Inferior parietal cortex (tissue), 1 donor: ENCODE measurements at regions not wholly inside any gene's neighbourhood (a gene's known extent, or its start where the extent isn't known, plus 50 kb on each side); places are given as distances from the start of the nearest gene placed in this dataset.
A peak's percentile ranks its signal among the peaks of the same experiment; 100 is the strongest.
"Not testable (repeated sequence)": the region's sequence is repeated elsewhere in the genome, so short reads cannot be mapped to it uniquely, and the experiment has no call there.

Experiments
- DNase-seq: peaks from one replicate; pipeline ENCODE4 v3.0.0-alpha.2; 2016; ENCODE audit errors: extremely low spot score

GRCh38 chr2:76697439-76697838, 824.7 kb downstream of the LRRTM4 start:
- DNase-seq, result not testable (repeated sequence)

GRCh38 chr2:76692908-76693307, 829.3 kb downstream of the LRRTM4 start:
- no peak for DNase-seq

DNA sequence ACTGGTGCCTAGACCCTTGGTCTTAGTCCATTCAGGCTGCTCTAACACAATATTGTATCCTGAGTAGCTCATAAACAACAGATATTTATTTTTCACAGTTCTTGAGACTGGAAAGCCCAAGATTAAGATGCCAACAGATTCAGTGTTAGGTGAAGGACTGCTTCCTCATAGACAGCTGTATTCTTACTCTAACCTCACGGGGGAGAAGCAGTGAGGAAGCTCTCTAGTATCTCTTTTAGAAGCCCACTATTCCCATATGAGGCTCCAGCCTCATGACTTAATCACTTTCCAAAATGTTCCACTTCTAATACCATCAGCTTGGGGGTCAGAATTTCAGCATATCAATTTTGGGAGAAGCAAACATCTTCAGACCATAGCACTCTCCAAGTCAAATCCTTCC, 833.4 kb downstream of the LRRTM4 start:
- no peak for DNase-seq

- DNase-seq, result no peak
Observed at GRCh38 chr2:76687923-76688322, 834.3 kb downstream of the LRRTM4 start.

- DNase-seq, result no peak
Observed at GRCh38 chr2:76684756-76685155, 837.4 kb downstream of the LRRTM4 start.

GRCh38 chr2:76679025-76679396, 843.2 kb downstream of the LRRTM4 start:
- DNase-seq, result no peak

GRCh38 chr2:76678383-76679024, 843.7 kb downstream of the LRRTM4 start:
- DNase-seq, result peak; percentile 64

GRCh38 chr2:76675212-76675611, 847.0 kb downstream of the LRRTM4 start:
- peak; percentile 51 for DNase-seq

- no peak for DNase-seq
Observed at GRCh38 chr2:76672798-76673197, 849.4 kb downstream of the LRRTM4 start.

DNA sequence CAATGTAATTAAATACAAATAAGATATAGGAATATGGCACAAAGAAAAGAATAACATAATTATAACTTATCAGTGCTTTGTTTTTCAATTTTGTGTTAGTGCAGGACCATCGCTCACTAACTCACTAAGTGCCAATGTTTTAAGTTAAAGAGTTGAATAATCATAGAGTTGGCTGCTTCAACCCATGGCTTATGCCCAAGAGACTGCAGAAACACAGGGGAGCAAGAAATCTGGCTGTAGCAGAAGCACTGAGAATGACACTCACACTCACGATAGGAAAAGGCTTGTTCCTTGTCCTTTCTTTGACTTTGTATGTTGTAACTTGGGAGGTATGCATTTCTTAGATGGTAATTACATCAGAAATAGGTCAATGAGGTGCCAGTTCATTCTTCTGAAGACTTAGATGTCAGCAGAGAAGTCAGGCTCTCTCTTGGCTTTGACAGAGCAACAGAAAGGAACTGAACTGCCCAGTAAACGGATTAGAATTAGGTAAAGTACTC, 852.2 kb downstream of the LRRTM4 start:
- no peak for DNase-seq

GRCh38 chr2:76668279-76668678, 853.9 kb downstream of the LRRTM4 start:
- DNase-seq, result no peak

DNA sequence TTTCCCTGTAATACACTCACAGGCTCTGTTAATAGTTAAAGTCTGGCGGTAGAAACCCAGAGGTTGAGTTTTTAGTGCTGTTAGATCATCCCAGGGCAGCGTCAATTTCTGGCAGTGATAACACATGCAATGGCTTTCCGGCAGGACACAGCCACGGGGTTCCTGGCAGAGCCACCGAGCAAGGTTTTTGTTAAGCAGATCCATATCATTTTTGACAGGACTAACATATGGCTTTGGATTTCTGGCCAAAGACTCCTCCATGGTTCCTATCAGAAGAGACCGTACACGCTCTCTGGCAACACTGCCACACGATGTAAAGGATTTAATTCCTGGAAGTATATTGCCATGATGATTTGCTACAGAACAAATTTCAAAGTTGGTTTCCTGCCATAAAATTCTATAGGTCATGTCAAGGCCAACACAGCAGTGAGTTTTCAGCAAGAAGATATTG, 854.3 kb downstream of the LRRTM4 start:
- no peak for DNase-seq

- no peak for DNase-seq
Observed at GRCh38 chr2:76642129-76642528, 880.0 kb downstream of the LRRTM4 start.

DNA sequence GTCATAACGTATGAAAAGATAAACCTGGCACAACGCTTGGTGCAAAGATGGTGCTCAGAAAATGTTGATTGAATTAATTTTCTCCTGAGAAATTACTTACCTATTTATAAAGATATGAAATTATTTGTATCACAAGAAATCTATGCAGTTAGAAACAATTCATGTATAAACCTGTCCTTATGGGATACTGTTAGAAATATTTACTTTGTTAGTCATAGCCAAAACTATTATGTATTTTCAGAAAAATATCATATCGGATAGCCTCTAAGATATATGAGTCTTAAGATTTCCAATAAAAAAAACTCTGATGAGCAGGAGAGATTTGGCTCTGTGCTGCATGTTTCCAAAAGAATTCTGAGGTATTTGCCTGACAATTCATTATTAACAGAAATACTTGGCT, 880.7 kb downstream of the LRRTM4 start:
- DNase-seq, result no peak

DNA sequence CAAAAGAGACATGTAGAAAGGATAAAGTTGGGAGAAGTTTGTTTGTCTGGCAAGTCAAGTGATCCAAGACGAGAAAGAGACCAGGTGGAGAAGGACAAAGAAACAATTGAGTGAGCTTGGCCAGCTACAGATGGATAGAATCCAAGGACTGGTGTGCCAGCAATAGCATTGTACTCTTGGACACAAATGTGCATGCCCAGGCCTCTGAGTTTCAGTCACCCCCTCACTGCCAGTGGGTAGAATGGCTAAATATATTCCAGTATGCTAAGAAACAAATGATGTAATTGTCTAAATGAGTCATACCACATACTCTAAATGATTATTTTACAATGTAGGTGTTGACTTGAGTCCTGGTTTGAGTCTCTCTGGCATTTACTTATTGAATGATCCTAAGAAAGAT, 881.3 kb downstream of the LRRTM4 start:
- peak; percentile 70 for DNase-seq

GRCh38 chr2:76639171-76639680, 883.0 kb downstream of the LRRTM4 start:
- no peak for DNase-seq

- DNase-seq, result no peak
Observed at GRCh38 chr2:76633276-76633921, 888.8 kb downstream of the LRRTM4 start.

GRCh38 chr2:76625101-76625500, 897.1 kb downstream of the LRRTM4 start:
- no peak for DNase-seq

- DNase-seq, result no peak
Observed at GRCh38 chr2:76613330-76613729, 902.6 kb upstream of the GCFC2 start.

GRCh38 chr2:76612764-76613163, 902.0 kb upstream of the GCFC2 start:
- no peak for DNase-seq

DNA sequence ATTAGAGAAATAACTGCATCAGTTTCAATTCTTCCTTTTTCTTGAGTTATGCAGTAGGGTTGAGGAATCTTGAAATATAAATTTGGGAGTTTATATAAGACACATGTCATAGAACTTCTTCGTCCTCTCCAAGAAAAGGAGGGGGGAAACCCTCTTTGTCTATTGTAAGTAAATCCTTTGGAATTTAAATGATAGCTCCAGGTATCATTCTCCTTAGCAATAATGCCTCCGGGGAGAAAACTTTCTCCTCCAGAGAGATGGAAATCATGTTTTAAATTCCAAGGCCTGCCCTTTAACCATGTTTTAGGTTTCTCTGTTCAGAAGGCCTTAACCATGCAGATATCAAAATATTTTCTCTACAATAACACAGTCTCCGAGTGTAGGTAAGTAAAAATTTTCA, 899.7 kb upstream of the GCFC2 start:
- DNase-seq, result no peak

GRCh38 chr2:76599732-76600368, 889.1 kb upstream of the GCFC2 start:
- DNase-seq, result peak; percentile 91

GRCh38 chr2:76584474-76584873, 873.8 kb upstream of the GCFC2 start:
- no peak for DNase-seq
